H1 (cell line): ENCODE measurements at regions not wholly inside any gene's neighbourhood (a gene's known extent, or its start where the extent isn't known, plus 50 kb on each side); places are given as distances from the start of the nearest gene placed in this dataset.

ENCODE experiments used
- CTCF ChIA-PET: fragments of 300-600 bp; sonication (Branson Sonifier 250); formaldehyde crosslinking; loops from one replicate; lab custom pipeline; 2021; ENCODE audit not compliant: partially characterized antibody; lab: Charles Lee
- POLR2A ChIA-PET: fragments of 300-600 bp; sonication (Branson Sonifier 250); formaldehyde crosslinking; loops from one replicate; lab custom pipeline; 2021; ENCODE audit warnings: inconsistent platforms; ENCODE audit not compliant: partially characterized antibody; lab: Charles Lee
- DNase-seq, 2 experiments: peaks; one replicate each; pipeline versions ENCODE4 v3.0.0 to v3.0.0-alpha.2; 2010 to 2022; ENCODE audit warnings: low spot score in 2 of 2, low read depth in 1 of 2, mixed read lengths in 1 of 2
- FAIRE-seq: peaks from 2 replicates; lab custom pipeline; 2011; peaks lifted over from hg19 to GRCh38; lab: Jason Lieb, UNC
- H2AFZ ChIP-seq: 2 replicates; pipeline ENCODE4 v1.8.1; 2012; ENCODE audit warnings: low read length, inconsistent platforms
- H2AK5ac ChIP-seq: 2 replicates; pipeline ENCODE4 v1.6.1; 2013; ENCODE audit warnings: low read depth, low read length
- H2BK120ac ChIP-seq: replicated peaks from 2 replicates; pipeline ENCODE3; 2013; ENCODE audit warnings: low read depth, low read length, inconsistent platforms
- H2BK12ac ChIP-seq: 2 replicates; pipeline ENCODE4 v1.6.1; 2013; ENCODE audit warnings: low read depth, low read length
- H2BK15ac ChIP-seq: 2 replicates; pipeline ENCODE4 v1.6.1; 2013; ENCODE audit warnings: low read length
- H2BK20ac ChIP-seq: 2 replicates; pipeline ENCODE4 v1.6.1; 2013; ENCODE audit warnings: low read length
- H2BK5ac ChIP-seq: 2 replicates; pipeline ENCODE4 v1.6.1; 2013; ENCODE audit warnings: low read depth, low read length
- H3K14ac ChIP-seq: 2 replicates; pipeline ENCODE4 v1.6.1; 2013; ENCODE audit warnings: inconsistent platforms; ENCODE audit not compliant: insufficient read length
- H3K18ac ChIP-seq: 2 replicates; pipeline ENCODE4 v1.6.1; 2013; ENCODE audit warnings: low read length; ENCODE audit errors: extremely low read depth
- H3K23ac ChIP-seq: 2 replicates; pipeline ENCODE4 v1.6.1; 2013; ENCODE audit warnings: inconsistent platforms; ENCODE audit not compliant: insufficient read length
- H3K23me2 ChIP-seq: 2 replicates; pipeline ENCODE4 v1.6.1; 2013; ENCODE audit warnings: low read depth, low read length
- H3K27ac ChIP-seq: 2 replicates; pipeline ENCODE4 v1.6.1; 2011; ENCODE audit warnings: low read depth, low read length, inconsistent platforms
- H3K27me3 ChIP-seq, 4 experiments: replicated peaks in 1 of 4; 1 replicate in 1 of 4; 2 replicates in 3 of 4; pipeline versions ENCODE4 v1.6.1 to v1.8.1; 2011 to 2013; ENCODE audit warnings: low read length in 3 of 4, mild to moderate bottlenecking in 3 of 4, inconsistent platforms in 2 of 4, mixed read lengths in 2 of 4, moderate library complexity in 1 of 4; ENCODE audit not compliant: control insufficient read depth in 3 of 4, insufficient read depth in 3 of 4; ENCODE audit errors: extremely low read depth in 1 of 4
- H3K36me3 ChIP-seq, 4 experiments: 2 replicates each; pipeline versions ENCODE4 v1.6.1 to v1.8.1; 2011 to 2013; ENCODE audit warnings: mild to moderate bottlenecking in 4 of 4, low read length in 3 of 4, moderate library complexity in 2 of 4, control low read depth in 1 of 4, inconsistent platforms in 1 of 4; ENCODE audit not compliant: insufficient read depth in 4 of 4, control insufficient read depth in 2 of 4
- H3K4ac ChIP-seq: replicated peaks from 2 replicates; pipeline ENCODE3; 2013; ENCODE audit warnings: low read length, low read depth, mixed read lengths, inconsistent platforms; ENCODE audit not compliant: insufficient read length
- H3K4me1 ChIP-seq, 4 experiments: replicated peaks in 1 of 4; 1 replicate in 1 of 4; 2 replicates in 3 of 4; pipeline versions ENCODE4 v1.6.1 to v1.8.1; 2011 to 2013; ENCODE audit warnings: low read length in 3 of 4, inconsistent platforms in 2 of 4, mixed read lengths in 1 of 4; ENCODE audit not compliant: insufficient read depth in 4 of 4, control insufficient read depth in 3 of 4
- H3K4me2 ChIP-seq, 2 experiments: 2 replicates each; pipeline versions ENCODE4 v1.6.1 to v1.8.1; 2011 to 2013; ENCODE audit warnings: low read depth in 2 of 2, low read length in 2 of 2, control low read depth in 1 of 2, inconsistent platforms in 1 of 2, mild to moderate bottlenecking in 1 of 2; ENCODE audit not compliant: insufficient read depth in 1 of 2
- H3K4me3 ChIP-seq, 4 experiments: fragments of 200-600, 300-600 bp in 1 of 4; sonication (generic), shearing (Covaris generic), sonication (Bioruptor Twin) in 1 of 4; 2 replicates each; pipeline versions ENCODE4 v1.5.1 to v1.8.1; 2011 to 2016; ENCODE audit warnings: low read length in 4 of 4, low read depth in 3 of 4, control low read depth in 2 of 4, inconsistent platforms in 2 of 4, mild to moderate bottlenecking in 2 of 4, mixed read lengths in 1 of 4, moderate library complexity in 1 of 4; ENCODE audit not compliant: insufficient read depth in 2 of 4; ENCODE audit errors: extremely low read depth in 1 of 4
- H3K56ac ChIP-seq: replicated peaks from 2 replicates; pipeline ENCODE3; 2013; ENCODE audit warnings: low read depth, mild to moderate bottlenecking, mixed read lengths, low read length, inconsistent platforms; ENCODE audit not compliant: insufficient read length
- H3K79me1 ChIP-seq: 2 replicates; pipeline ENCODE4 v1.6.1; 2013; ENCODE audit warnings: low read depth, low read length, control low read depth
- H3K79me2 ChIP-seq, 2 experiments: 2 replicates each; pipeline versions ENCODE4 v1.6.1 to v1.8.1; 2012 to 2013; ENCODE audit warnings: low read length in 2 of 2, mild to moderate bottlenecking in 2 of 2, inconsistent platforms in 1 of 2; ENCODE audit not compliant: insufficient read depth in 2 of 2, control insufficient read depth in 1 of 2
- H3K9ac ChIP-seq, 4 experiments: replicated peaks in 1 of 4; 1 replicate in 1 of 4; 2 replicates in 3 of 4; pipeline versions ENCODE4 v1.6.1 to v1.8.1; 2011 to 2013; ENCODE audit warnings: low read depth in 3 of 4, low read length in 3 of 4, control low read depth in 2 of 4, mild to moderate bottlenecking in 2 of 4, moderate library complexity in 2 of 4, inconsistent platforms in 1 of 4; ENCODE audit errors: extremely low read depth in 1 of 4
- H3K9me3 ChIP-seq, 2 experiments: 2 replicates each; pipeline versions ENCODE4 v1.6.1 to v1.8.1; 2012 to 2013; ENCODE audit warnings: mild to moderate bottlenecking in 2 of 2, moderate library complexity in 2 of 2, control low read depth in 1 of 2, inconsistent platforms in 1 of 2, low read depth in 1 of 2, low read length in 1 of 2, mixed read lengths in 1 of 2; ENCODE audit not compliant: insufficient read depth in 2 of 2
- H4K20me1 ChIP-seq, 2 experiments: replicated peaks in 1 of 2; 2 replicates each; pipeline versions ENCODE3 to v1.8.1; 2011 to 2013; ENCODE audit warnings: inconsistent platforms in 2 of 2, low read length in 2 of 2, mild to moderate bottlenecking in 1 of 2; ENCODE audit not compliant: insufficient read depth in 2 of 2, control insufficient read depth in 1 of 2
- H4K5ac ChIP-seq: 2 replicates; pipeline ENCODE4 v1.6.1; 2013; ENCODE audit warnings: low read length, low read depth, mixed read lengths, inconsistent platforms; ENCODE audit not compliant: insufficient read length
- H4K8ac ChIP-seq: 2 replicates; pipeline ENCODE4 v1.8.0; 2013; ENCODE audit warnings: mild to moderate bottlenecking, moderate library complexity, low read length, inconsistent platforms; ENCODE audit not compliant: insufficient read depth; ENCODE audit errors: extremely low read depth
- H4K91ac ChIP-seq: replicated peaks from 2 replicates; pipeline ENCODE3; 2013; ENCODE audit warnings: low read length, mixed read lengths, inconsistent platforms; ENCODE audit not compliant: insufficient read length
- BCL11A ChIP-seq, 2 experiments: IDR thresholded peaks; one replicate each; pipeline ENCODE4 v1.6.1; 2011; ENCODE audit warnings: low read depth in 2 of 2, low read length in 2 of 2, mild to moderate bottlenecking in 2 of 2
- WGBS, 2 experiments: shearing (Covaris generic) in 1 of 2; methylation state at CpG; one replicate each; pipeline versions ENCODE4 v1.1.6 to v1.1.7; 2013 to 2015; ENCODE audit warnings: low lambda C conversion rate in 2 of 2, mixed read lengths in 2 of 2, inconsistent platforms in 1 of 2, low coverage in 1 of 2, missing lambda C conversion rate in 1 of 2; ENCODE audit not compliant: insufficient replicate concordance in 2 of 2, insufficient coverage in 1 of 2, insufficient read length in 1 of 2; ENCODE audit errors: extremely low coverage in 1 of 2, missing lambda C conversion rate in 1 of 2; 5-methylcytosine and 5-hydroxymethylcytosine counted together

DNA sequence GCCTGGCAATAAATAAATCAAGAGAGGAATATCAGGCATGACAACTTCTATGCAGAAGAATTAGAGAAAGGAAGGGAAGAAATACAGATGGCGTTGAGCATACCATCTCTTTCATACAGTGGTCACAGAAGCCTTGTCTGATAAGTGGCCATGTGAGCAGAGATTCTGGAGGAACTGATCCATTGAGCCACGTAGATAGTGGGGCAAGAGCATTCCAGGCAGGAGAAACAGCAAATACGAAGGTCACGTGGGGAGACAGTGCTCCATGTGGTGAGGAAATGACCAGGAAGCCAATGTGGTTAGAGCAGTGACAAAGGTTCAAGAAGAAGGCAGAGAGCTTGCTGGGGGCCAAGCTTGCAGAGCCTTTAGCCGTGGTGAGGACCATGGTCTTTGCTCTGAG lies 226.7 kb upstream of the NOCT start:
- Histone ChIP-seq H4K8ac (no peak overlapping the region), H2AFZ (no peak overlapping the region), H3K23ac (no peak overlapping the region), H3K27ac (no peak overlapping the region), H3K4ac (no peak overlapping the region), H2BK12ac (no peak overlapping the region), H3K9ac (no peak overlapping the region), H3K18ac (no peak overlapping the region), H3K56ac (no peak overlapping the region), H3K36me3 (no peaks in the 10 kb centered on the region), H3K9me3 (no peaks in the 10 kb centered on the region)
- WGBS, 2 experiments, result 83% methylated on average over 5 of the region's 5 CpGs; no CpG with 5 or more reads in 1 of the 2 experiments
- TF ChIP-seq BCL11A (IDR thresholded peaks at IDR 0.05; ENCODE audit: low read depth in 2 of 2, low read length in 2 of 2), result no peak
- TF ChIP-seq, all 59 proteins: peak for 0
- Histone ChIP-seq H3K23me2 (no peaks in the 10 kb centered on the region), H4K91ac (no peak overlapping the region), H2BK5ac (no peak overlapping the region), H4K20me1 (no peaks in the 10 kb centered on the region), H3K4me2 (no peak overlapping the region), H3K14ac (no peak overlapping the region), H3K79me2 (no peaks in the 10 kb centered on the region), H2BK20ac (no peak overlapping the region), H3K27me3 (no peaks in the 10 kb centered on the region), H3K79me1 (no peaks in the 10 kb centered on the region), H3K4me1 (no peaks in the 10 kb centered on the region), H2AK5ac (no peak overlapping the region), H2BK15ac (no peak overlapping the region), H2BK120ac (no peak overlapping the region), H3K4me3 (no peak overlapping the region), H4K5ac (no peak overlapping the region)
- POLR2A ChIA-PET, result no interaction called here
- CTCF ChIA-PET, result no interaction called here
- FAIRE-seq (no peak), DNase-seq (no peak)
